ENCODE measurements at regions not wholly inside any gene's neighbourhood (a gene's known extent, or its start where the extent isn't known, plus 50 kb on each side); places are given as distances from the start of the nearest gene placed in this dataset.

DNA sequence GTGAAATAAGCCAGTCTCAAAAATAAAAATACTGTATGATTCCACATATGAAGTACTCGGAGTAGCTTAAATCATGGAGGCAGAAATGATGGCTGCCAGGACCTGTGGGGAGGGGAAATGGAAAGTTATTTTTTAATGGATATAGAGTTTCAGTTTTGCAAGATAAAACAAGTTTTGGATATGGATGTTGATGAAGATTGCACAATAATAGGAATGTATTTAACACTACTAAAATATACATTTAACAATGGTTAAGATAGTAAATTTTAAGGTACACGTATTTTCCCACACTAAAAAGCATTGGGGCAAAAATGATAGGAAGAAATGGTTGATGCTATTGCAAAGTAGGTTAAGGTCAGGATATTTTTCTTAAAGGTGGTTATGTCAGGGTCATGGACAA is 1058.9 kb upstream of the MAP3K7 start:
- no peak for TF ChIP-seq CTCF (IDR thresholded peaks at IDR 0.05; ENCODE audit: insufficient read depth, low read length)
- TF ChIP-seq POLR2AphosphoS5 (IDR thresholded peaks at IDR 0.05; ENCODE audit: low read depth), result no peak
- no peak for TF ChIP-seq GABPA (IDR thresholded peaks at IDR 0.05; ENCODE audit: low read depth)
